HepG2 (cell line): ENCODE measurements at regions not wholly inside any gene's neighbourhood (a gene's known extent, or its start where the extent isn't known, plus 50 kb on each side); places are given as distances from the start of the nearest gene placed in this dataset.

Source experiments
- ATAC-seq: fragments of 200-7000 bp; cut with Tn5 transposase; 3 replicates; pipeline ENCODE4 v1.9.1; 2020; ENCODE audit warnings: mild to moderate bottlenecking, moderate library complexity
- BruUV-seq: library from RNA; stranded (reverse); fragments of 400-500 nt; replicated peaks from 2 replicates; lab custom pipeline; 2021; lab: Mats Ljungman, UMichigan
- CTCF ChIA-PET: fragments of 300-600 bp; formaldehyde crosslinking; extraction: SDS; loops from one replicate; lab custom pipeline; 2021; ENCODE audit warnings: low total read pairs, inconsistent platforms, low intra/inter-chr PET ratio; lab: Yijun Ruan, JAX
- POLR2A ChIA-PET: fragments of 350-600 bp; sonication (Branson Sonifier 250); formaldehyde crosslinking; loops from one replicate; lab custom pipeline; 2020; ENCODE audit warnings: antibody characterized with exemption, inconsistent platforms; lab: Yijun Ruan, JAX
- DNase-seq: peaks from one replicate; pipeline ENCODE4 v3.0.0-alpha.2; 2015; ENCODE audit warnings: low spot score
- FAIRE-seq: peaks from 3 replicates; lab custom pipeline; 2011; peaks lifted over from hg19 to GRCh38; lab: Jason Lieb, UNC
- H2AFZ ChIP-seq: one replicate; pipeline ENCODE4 v1.6.1; 2011; ENCODE audit warnings: low read length, inconsistent platforms
- H3K27ac ChIP-seq: fragments of 300-600 bp; 3 replicates; pipeline ENCODE4 v1.8.0; 2011; ENCODE audit warnings: mixed run types, mild to moderate bottlenecking, mixed read lengths, low read length, inconsistent platforms; ENCODE audit not compliant: insufficient read depth; ENCODE audit errors: extremely low read length
- H3K27me3 ChIP-seq, 2 experiments: fragments of 200-600 bp in 1 of 2; 2 replicates in 1 of 2; 3 replicates in 1 of 2; pipeline versions ENCODE4 v1.6.0 to v1.8.0; 2011; ENCODE audit warnings: low read length in 2 of 2, mild to moderate bottlenecking in 2 of 2, moderate library complexity in 2 of 2, inconsistent platforms in 1 of 2; ENCODE audit not compliant: insufficient read depth in 2 of 2, control insufficient read depth in 1 of 2
- H3K36me3 ChIP-seq, 2 experiments: fragments of 200-600 bp in 1 of 2; replicated peaks in 1 of 2; 2 replicates in 1 of 2; 3 replicates in 1 of 2; pipeline versions ENCODE4 v1.5.1 to v1.8.0; 2011; ENCODE audit warnings: low read length in 2 of 2, inconsistent platforms in 1 of 2; ENCODE audit not compliant: insufficient read depth in 2 of 2, control insufficient read depth in 1 of 2
- H3K4me1 ChIP-seq: 2 replicates; pipeline ENCODE4 v1.5.1; 2012; ENCODE audit warnings: low read length, inconsistent platforms; ENCODE audit not compliant: insufficient read depth
- H3K4me2 ChIP-seq: 2 replicates; pipeline ENCODE4 v1.6.0; 2011; ENCODE audit warnings: low read depth, low read length, inconsistent platforms
- H3K4me3 ChIP-seq, 3 experiments: fragments of 200-600 bp in 1 of 3; sonication (generic), shearing (Covaris generic) in 1 of 3; replicated peaks in 1 of 3; 2 replicates each; pipeline ENCODE4 v1.5.1; 2011 to 2016; ENCODE audit warnings: low read length in 3 of 3, inconsistent platforms in 2 of 3, low read depth in 2 of 3, mild to moderate bottlenecking in 2 of 3, control low read depth in 1 of 3, mixed read lengths in 1 of 3; ENCODE audit not compliant: insufficient read depth in 1 of 3
- H3K79me2 ChIP-seq: one replicate; pipeline ENCODE4 v1.6.1; 2011; ENCODE audit warnings: low read length, inconsistent platforms; ENCODE audit not compliant: insufficient read depth
- H3K9ac ChIP-seq: 2 replicates; pipeline ENCODE4 v1.6.0; 2011; ENCODE audit warnings: mild to moderate bottlenecking, low read depth, low read length, inconsistent platforms; ENCODE audit not compliant: insufficient read depth
- H3K9me3 ChIP-seq: 2 replicates; pipeline ENCODE4 v1.5.1; 2012; ENCODE audit warnings: mild to moderate bottlenecking, low read length
- H4K20me1 ChIP-seq: 2 replicates; pipeline ENCODE4 v1.6.0; 2011; ENCODE audit warnings: inconsistent platforms, mild to moderate bottlenecking, low read length, moderate library complexity; ENCODE audit not compliant: insufficient read depth
- HNF4A ChIP-seq: sonication (generic); formaldehyde crosslinking; IDR thresholded peaks from 2 replicates; pipeline ENCODE4 v1.4.0; 2020; ENCODE audit warnings: missing genetic modification reagents
- HOXA7 ChIP-seq: sonication (generic); formaldehyde crosslinking; IDR thresholded peaks from 2 replicates; pipeline ENCODE4 v1.8.1; 2022; ENCODE audit warnings: mild to moderate bottlenecking, missing genetic modification reagents, moderate library complexity
- NR1H2 ChIP-seq: sonication (generic); formaldehyde crosslinking; IDR thresholded peaks from 2 replicates; pipeline ENCODE4 v1.8.1; 2022; ENCODE audit warnings: low read depth, missing genetic modification reagents, borderline replicate concordance
- SALL1 ChIP-seq: sonication (generic); formaldehyde crosslinking; IDR thresholded peaks from 2 replicates; pipeline ENCODE4 v1.8.0; 2022; ENCODE audit warnings: mild to moderate bottlenecking, missing genetic modification reagents
- SSRP1 ChIP-seq: IDR thresholded peaks from 2 replicates; pipeline ENCODE4 v1.6.1; 2016; ENCODE audit warnings: control low read depth
- ZNF644 ChIP-seq: IDR thresholded peaks from 2 replicates; pipeline ENCODE4 v1.6.1; 2016; ENCODE audit warnings: low read depth
- ZNF788 ChIP-seq: sonication (generic); formaldehyde crosslinking; IDR thresholded peaks from 2 replicates; pipeline ENCODE4 v1.5.0; 2020; ENCODE audit warnings: mild to moderate bottlenecking, missing genetic modification reagents, borderline replicate concordance
- ZSCAN29 ChIP-seq: sonication (generic); formaldehyde crosslinking; conservative IDR thresholded peaks from 2 replicates; pipeline ENCODE4 v1.4.0; 2020; ENCODE audit warnings: mild to moderate bottlenecking, missing genetic modification reagents
- WGBS: methylation state at CpG from one replicate; pipeline ENCODE4 v1.1.6; 2017; ENCODE audit warnings: low lambda C conversion rate; 5-methylcytosine and 5-hydroxymethylcytosine counted together
- in situ Hi-C: cut with HindIII; loops from 2 replicates; pipeline ENCODE4 v1.10.0; 2017; ENCODE audit warnings: low pct_unique_long_range_greater_than_20kb; ENCODE audit not compliant: extremely low pct_ligation_motif_present
- intact Hi-C: fragments of 100-400 bp; cut with micrococcal nuclease; formaldehyde crosslinking; loops from one replicate; pipeline ENCODE4 v1.10.0; 2022; ENCODE audit not compliant: unreplicated experiment
- TF ChIP-seq, protein P1 (sequence below): sonication (generic); formaldehyde crosslinking; conservative IDR thresholded peaks from 2 replicates; pipeline ENCODE4 v1.8.0; 2022; ENCODE audit warnings: missing genetic modification reagents

DNA sequence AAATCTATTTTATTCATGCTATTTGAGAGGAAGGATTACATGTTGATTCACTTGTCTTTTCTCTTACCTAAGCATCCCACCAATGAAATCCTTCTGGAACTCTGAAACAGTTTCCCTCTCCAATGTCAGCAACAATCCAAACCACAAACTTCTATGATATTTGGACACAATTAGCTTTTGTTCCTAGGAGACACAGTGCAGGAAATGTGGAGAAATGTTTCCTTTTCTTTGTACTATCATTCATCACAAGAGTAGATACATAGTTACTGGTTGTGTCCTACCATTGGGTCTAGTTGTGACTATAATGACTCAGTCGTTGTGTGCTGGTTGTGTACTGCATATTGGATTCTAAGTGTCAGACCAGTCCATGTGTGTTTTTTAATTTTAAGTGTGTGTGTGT is 156.8 kb upstream of the MAGI2 start (continued):
- TF ChIP-seq, protein P1, sequence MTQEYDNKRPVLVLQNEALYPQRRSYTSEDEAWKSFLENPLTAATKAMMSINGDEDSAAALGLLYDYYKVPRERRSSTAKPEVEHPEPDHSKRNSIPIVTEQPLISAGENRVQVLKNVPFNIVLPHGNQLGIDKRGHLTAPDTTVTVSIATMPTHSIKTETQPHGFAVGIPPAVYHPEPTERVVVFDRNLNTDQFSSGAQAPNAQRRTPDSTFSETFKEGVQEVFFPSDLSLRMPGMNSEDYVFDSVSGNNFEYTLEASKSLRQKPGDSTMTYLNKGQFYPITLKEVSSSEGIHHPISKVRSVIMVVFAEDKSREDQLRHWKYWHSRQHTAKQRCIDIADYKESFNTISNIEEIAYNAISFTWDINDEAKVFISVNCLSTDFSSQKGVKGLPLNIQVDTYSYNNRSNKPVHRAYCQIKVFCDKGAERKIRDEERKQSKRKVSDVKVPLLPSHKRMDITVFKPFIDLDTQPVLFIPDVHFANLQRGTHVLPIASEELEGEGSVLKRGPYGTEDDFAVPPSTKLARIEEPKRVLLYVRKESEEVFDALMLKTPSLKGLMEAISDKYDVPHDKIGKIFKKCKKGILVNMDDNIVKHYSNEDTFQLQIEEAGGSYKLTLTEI = no peak

GRCh38 chr7:79608005-79608404 is 154.5 kb upstream of the MAGI2 start:
- ChIA-PET CTCF (no interaction called here), POLR2A (no interaction called here)
- peak; percentile 29; the same call in 1 of the 2 replicates for TF ChIP-seq HNF4A (CRISPR knock-in tag)
- 0 out of 2 replicates have a peak, but pooled peaks have one; percentile 19 for TF ChIP-seq ZNF644 (CRISPR knock-in tag)
- no peak for TF ChIP-seq NR1H2 (CRISPR knock-in tag)
- WGBS = 6% methylated on average over 1 of the region's 1 CpG
- no TSS peak for BruUV-seq
- FAIRE-seq = no peak
- peak; percentile 25 for DNase-seq
- Histone ChIP-seq H3K9ac (no peak overlapping the region), H4K20me1 (no peaks in the 10 kb centered on the region), H3K9me3 (no peaks in the 10 kb centered on the region), H3K4me1 (no peaks in the 10 kb centered on the region), H3K27ac (no peak overlapping the region), H2AFZ (no peak overlapping the region), H3K4me2 (no peak overlapping the region), H3K4me3 (no peak overlapping the region), H3K36me3 (no peaks in the 10 kb centered on the region), H3K27me3 (no peaks in the 10 kb centered on the region), H3K79me2 (no peaks in the 10 kb centered on the region)
- ATAC-seq = peak; percentile 53
- in situ Hi-C loops (no loop called here), intact Hi-C loops (no loop called here)

DNA sequence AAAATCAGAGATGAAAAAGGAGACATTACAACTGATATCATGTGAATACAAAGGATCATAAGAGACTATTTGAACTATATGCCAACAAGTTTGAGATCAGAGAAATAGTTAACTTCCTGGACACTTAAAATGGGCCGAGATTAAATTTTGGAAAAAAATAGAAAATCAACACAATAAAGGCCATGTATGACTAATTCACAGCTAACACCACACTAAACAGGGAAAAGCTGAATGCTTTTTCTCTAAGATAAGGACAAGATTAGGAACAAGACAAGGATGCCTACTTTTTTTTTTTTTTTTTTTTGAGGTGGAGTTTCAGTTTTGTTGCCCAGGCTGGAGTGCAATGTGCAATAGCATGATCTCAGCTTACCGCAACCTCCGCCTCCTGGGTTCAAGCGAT is 151.4 kb upstream of the MAGI2 start:
- Histone ChIP-seq H3K27me3 (no peaks in the 10 kb centered on the region), H3K4me2 (no peak overlapping the region), H3K9me3 (no peaks in the 10 kb centered on the region), H2AFZ (no peak overlapping the region), H4K20me1 (no peaks in the 10 kb centered on the region), H3K36me3 (no peaks in the 10 kb centered on the region), H3K4me3 (no peak overlapping the region), H3K9ac (no peak overlapping the region), H3K27ac (no peak overlapping the region)
- FAIRE-seq (no peak), DNase-seq (no peak)
- ChIA-PET CTCF (no interaction called here), POLR2A (no interaction called here)
- BruUV-seq = no TSS peak
- in situ Hi-C loops = no loop called here
- TF ChIP-seq SALL1 = no peak
- TF ChIP-seq SSRP1 (CRISPR knock-in tag) = no peak
- no peak for TF ChIP-seq ZSCAN29 (CRISPR knock-in tag)
- no peak for TF ChIP-seq HOXA7
- no peak for TF ChIP-seq ZNF788
- TF ChIP-seq, all 625 proteins: peak for 0
- no peak for ATAC-seq
- 47% methylated on average over 4 of the region's 4 CpGs for WGBS
- intact Hi-C loops = no loop called here
- Histone ChIP-seq H3K4me1 (no peaks in the 10 kb centered on the region), H3K79me2 (no peaks in the 10 kb centered on the region)
